Sigmoid colon (tissue), 4 donors: ENCODE measurements at regions not wholly inside any gene's neighbourhood (a gene's known extent, or its start where the extent isn't known, plus 50 kb on each side); places are given as distances from the start of the nearest gene placed in this dataset.

Experiments
- POLR2AphosphoS5 ChIP-seq, 4 donors: sonication (generic); formaldehyde crosslinking; IDR thresholded peaks; one replicate each; pipeline ENCODE4 v1.6.1; 2017; ENCODE audit warnings: antibody characterized with exemption in 4 of 4
- TF ChIP-seq, protein P1 (sequence below), 4 experiments: fragments of 450-650 bp in 3 of 4; fragments of 200-600 bp in 1 of 4; IDR thresholded peaks; one replicate each; pipeline ENCODE4 v1.5.1; 2016 to 2019; ENCODE audit warnings: antibody characterized with exemption in 4 of 4, mild to moderate bottlenecking in 3 of 4, moderate library complexity in 2 of 4

DNA sequence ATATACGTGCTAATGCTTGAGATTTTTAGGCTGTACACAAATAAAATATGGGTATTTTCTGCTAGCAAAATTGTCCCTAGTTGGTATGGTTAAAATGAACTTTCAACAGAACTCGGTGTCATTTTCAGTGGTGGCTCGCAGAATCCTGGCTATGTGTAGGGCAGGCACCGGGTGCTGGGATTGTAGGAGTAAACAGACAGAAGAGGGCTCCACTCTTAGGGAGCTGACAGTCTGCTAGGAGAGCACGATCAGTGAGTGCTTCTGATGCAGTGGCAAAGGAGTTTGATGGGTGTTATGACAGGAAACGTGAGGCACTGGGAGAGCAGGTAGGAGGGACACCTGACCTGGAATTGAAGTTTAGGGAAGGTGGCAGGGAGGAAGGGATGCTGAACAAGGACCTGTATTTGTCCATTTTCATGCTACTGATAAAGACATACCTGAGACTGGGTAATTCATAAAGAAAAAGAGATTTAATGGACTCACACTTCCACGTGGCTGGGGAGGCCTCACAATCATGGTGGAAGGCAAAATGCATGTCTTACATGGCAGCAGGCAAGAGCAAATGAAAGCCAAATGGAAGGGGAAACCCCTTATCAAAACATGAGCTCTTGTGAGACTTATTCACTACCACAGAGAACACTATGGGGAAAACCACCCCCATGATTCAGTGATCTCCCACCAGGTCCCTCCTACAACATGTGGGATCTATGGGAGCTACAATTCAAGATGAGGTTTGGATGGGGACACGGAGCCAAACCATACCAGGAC lies 105.4 kb upstream of the LCLAT1 start:
- TF ChIP-seq, protein P1, sequence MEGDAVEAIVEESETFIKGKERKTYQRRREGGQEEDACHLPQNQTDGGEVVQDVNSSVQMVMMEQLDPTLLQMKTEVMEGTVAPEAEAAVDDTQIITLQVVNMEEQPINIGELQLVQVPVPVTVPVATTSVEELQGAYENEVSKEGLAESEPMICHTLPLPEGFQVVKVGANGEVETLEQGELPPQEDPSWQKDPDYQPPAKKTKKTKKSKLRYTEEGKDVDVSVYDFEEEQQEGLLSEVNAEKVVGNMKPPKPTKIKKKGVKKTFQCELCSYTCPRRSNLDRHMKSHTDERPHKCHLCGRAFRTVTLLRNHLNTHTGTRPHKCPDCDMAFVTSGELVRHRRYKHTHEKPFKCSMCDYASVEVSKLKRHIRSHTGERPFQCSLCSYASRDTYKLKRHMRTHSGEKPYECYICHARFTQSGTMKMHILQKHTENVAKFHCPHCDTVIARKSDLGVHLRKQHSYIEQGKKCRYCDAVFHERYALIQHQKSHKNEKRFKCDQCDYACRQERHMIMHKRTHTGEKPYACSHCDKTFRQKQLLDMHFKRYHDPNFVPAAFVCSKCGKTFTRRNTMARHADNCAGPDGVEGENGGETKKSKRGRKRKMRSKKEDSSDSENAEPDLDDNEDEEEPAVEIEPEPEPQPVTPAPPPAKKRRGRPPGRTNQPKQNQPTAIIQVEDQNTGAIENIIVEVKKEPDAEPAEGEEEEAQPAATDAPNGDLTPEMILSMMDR (IDR thresholded peaks at IDR 0.05), result no peak
- no peak for TF ChIP-seq POLR2AphosphoS5 (IDR thresholded peaks at IDR 0.05)
